ENCODE measurements at regions not wholly inside any gene's neighbourhood (a gene's known extent, or its start where the extent isn't known, plus 50 kb on each side); places are given as distances from the start of the nearest gene placed in this dataset.

GRCh38 chr7:84722734-84723133 is 464.1 kb downstream of the SEMA3D start:
- Histone ChIP-seq H3K4me3 (no peak overlapping the region), H3K9me3 (replicated peaks; ENCODE audit: control insufficient read depth, insufficient read depth, low read length) (no peaks in the 10 kb centered on the region), H3K9ac (ENCODE audit: control insufficient read depth, insufficient read depth, low read length) (no peak overlapping the region), H3K36me3 (ENCODE audit: control insufficient read depth in 2 of 2, insufficient read depth in 2 of 2, low read length in 1 of 2) (no peaks in the 10 kb centered on the region), H3K27me3 (replicated peaks in 1 of 2; ENCODE audit: control insufficient read depth in 2 of 2, insufficient read depth in 2 of 2, low read length in 1 of 2) (no peaks in the 10 kb centered on the region), H3K4me2 (ENCODE audit: control insufficient read depth, insufficient read depth) (no peak overlapping the region), H4K20me1 (ENCODE audit: control insufficient read depth, insufficient read depth) (no peaks in the 10 kb centered on the region), H3K79me2 (ENCODE audit: control insufficient read depth, insufficient read depth, low read length) (no peaks in the 10 kb centered on the region), H2AFZ (ENCODE audit: control insufficient read depth, low read depth, low read length) (no peak overlapping the region), H3K4me1 (ENCODE audit: control insufficient read depth, insufficient read depth, low read length) (no peaks in the 10 kb centered on the region), H3K27ac (ENCODE audit: control insufficient read depth, insufficient read depth) (no peak overlapping the region)
- WGBS (ENCODE audit: insufficient coverage, insufficient replicate concordance, low lambda C conversion rate, missing lambda C conversion rate), result 0% methylated on average over 3 of the region's 3 CpGs
- POLR2A ChIA-PET, result interaction anchor here (0.6 kb wide), 1 partner anchor 286 kb away, joined by 3 read pairs; no protein-coding TSS in a partner anchor
- SMC1A ChIA-PET (ENCODE audit: uncharacterized antibody, unreplicated experiment), result no interaction called here
- CTCF ChIA-PET, result no interaction called here
- intact Hi-C loops (cut with micrococcal nuclease; ENCODE audit: unreplicated experiment) (no loop called here), in situ Hi-C loops (cut with MboI) (no loop called here)
- FAIRE-seq (no peak), ATAC-seq (no peak), DNase-seq (ENCODE audit: low read depth, low spot score) (no peak)
- no TSS peak for BruUV-seq (replicated peaks)
- RAD21 ChIA-PET (ENCODE audit: unreplicated experiment), result interaction anchor here (0.6 to 1.2 kb wide), 2 partner anchors 50 to 103 kb away, joined by 3 read pairs; no protein-coding TSS in a partner anchor
- TF ChIP-seq SP1 (IDR thresholded peaks at IDR 0.05; ENCODE audit: low read depth, low read length), result no peak
- TF ChIP-seq EP300 (IDR thresholded peaks at IDR 0.05; ENCODE audit: borderline replicate concordance in 1 of 2, control insufficient read depth in 1 of 2, low read depth in 2 of 2, low read length in 2 of 2), result no peak
- TF ChIP-seq TCF3 (IDR thresholded peaks at IDR 0.05; ENCODE audit: borderline replicate concordance, insufficient read depth, low read depth, low read length), result no peak
- no peak for TF ChIP-seq MYC (IDR thresholded peaks at IDR 0.05; ENCODE audit: insufficient read depth, insufficient read length, insufficient replicate concordance, low read length, severe bottlenecking)
- no peak for TF ChIP-seq NFIC (IDR thresholded peaks at IDR 0.05; ENCODE audit: low read depth, low read length)
- TF ChIP-seq IKZF2 (IDR thresholded peaks at IDR 0.05), result no peak
- TF ChIP-seq PRDM15 (CRISPR knock-in tag; IDR thresholded peaks at IDR 0.05), result no peak
- TF ChIP-seq CHD2 (IDR thresholded peaks at IDR 0.05; ENCODE audit: borderline replicate concordance, low read depth, low read length), result no peak
- no peak for TF ChIP-seq RAD21 (IDR thresholded peaks at IDR 0.05; ENCODE audit: insufficient read depth, low read depth, low read length)
- TF ChIP-seq GABPA (IDR thresholded peaks at IDR 0.05; ENCODE audit: low read depth), result no peak
- TF ChIP-seq E4F1 (IDR thresholded peaks at IDR 0.05; ENCODE audit: borderline replicate concordance, partially characterized antibody), result no peak
- no peak for TF ChIP-seq CEBPZ (IDR thresholded peaks at IDR 0.05; ENCODE audit: low read depth, low read length)
- TF ChIP-seq ZNF384 (IDR thresholded peaks at IDR 0.05; ENCODE audit: borderline replicate concordance, low read depth, low read length), result no peak

Measured in GM12878 (cell line).